ENCODE measurements at regions not wholly inside any gene's neighbourhood (a gene's known extent, or its start where the extent isn't known, plus 50 kb on each side); places are given as distances from the start of the nearest gene placed in this dataset.

DNA sequence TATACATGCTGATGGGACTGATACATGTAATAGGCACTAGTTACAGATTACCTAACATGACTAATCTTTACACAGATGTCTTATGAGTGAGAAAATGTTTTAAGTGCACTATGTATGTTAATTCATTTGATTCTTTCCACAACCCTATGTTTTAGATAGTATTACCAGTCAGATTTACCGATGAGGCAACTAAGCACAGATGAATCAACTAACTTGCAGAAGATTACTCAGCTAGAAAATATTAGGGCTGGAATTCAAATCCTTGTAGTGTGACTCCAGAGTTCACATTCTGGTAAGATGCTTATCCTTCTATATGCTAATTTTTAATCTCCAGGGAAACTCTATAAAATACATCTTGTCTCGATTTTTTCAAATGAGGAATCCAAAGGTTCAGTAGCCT is 964.9 kb downstream of the REEP3 start:
- Mint-ChIP-seq H3K4me3 (ENCODE audit: unreplicated experiment) (no peak overlapping the region), H3K27me3 (ENCODE audit: low read depth) (no peaks in the 10 kb centered on the region), H3K4me1 (ENCODE audit: low read depth) (peaks cover 18% of the 10 kb centered on the region), H3K9me3 (ENCODE audit: low read depth) (no peaks in the 10 kb centered on the region), H3K27ac (ENCODE audit: unreplicated experiment) (no peak overlapping the region), H3K36me3 (ENCODE audit: low read depth) (no peaks in the 10 kb centered on the region)
- no peak for DNase-seq (ENCODE audit: low spot score)
- no peak for TF ChIP-seq CTCF (IDR thresholded peaks at IDR 0.05)

DNA sequence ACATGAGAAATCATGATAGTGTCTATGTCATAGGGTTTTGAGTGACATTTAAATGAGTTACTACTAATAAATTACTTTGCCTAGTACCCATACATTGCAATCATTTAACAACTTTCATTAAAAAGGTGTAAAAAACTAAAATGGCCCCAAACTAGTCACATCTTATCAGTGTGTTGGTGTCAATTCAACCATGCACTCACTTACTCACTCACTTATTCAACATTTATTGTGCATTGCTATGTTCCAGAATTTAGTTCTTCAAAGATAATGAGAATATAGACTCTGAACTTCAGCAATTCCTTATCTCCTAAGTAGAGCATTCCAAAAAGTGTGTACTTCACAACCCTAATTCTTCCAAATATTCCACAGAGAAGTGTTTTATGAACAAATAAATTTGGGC is 965.7 kb downstream of the REEP3 start:
- Mint-ChIP-seq H3K36me3 (ENCODE audit: low read depth) (no peaks in the 10 kb centered on the region), H3K4me3 (ENCODE audit: unreplicated experiment) (no peak overlapping the region)

DNA sequence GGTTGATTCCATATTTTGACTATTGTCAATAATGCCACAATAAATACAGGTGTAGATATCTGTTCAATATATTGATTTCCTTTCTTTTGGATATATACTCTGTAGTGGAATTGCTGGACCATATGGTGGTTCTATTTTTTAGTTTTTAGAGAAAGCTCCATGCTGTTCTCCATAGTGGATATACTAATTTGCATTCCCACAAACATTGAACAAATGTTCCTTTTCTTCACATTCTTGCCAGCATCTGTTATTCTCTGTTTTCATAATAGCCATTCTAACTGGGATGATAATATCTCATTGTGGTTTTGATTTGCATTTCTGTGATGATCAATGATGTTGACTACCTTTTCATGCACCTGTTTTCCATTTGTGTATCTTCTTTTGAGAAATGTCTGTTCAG is 973.7 kb downstream of the REEP3 start:
- Mint-ChIP-seq H3K4me3 (ENCODE audit: unreplicated experiment) (no peak overlapping the region), H3K36me3 (ENCODE audit: low read depth) (peaks cover 3% of the 10 kb centered on the region), H3K4me1 (ENCODE audit: low read depth) (no peaks in the 10 kb centered on the region), H3K9me3 (ENCODE audit: low read depth) (peaks cover 16% of the 10 kb centered on the region), H3K27me3 (ENCODE audit: low read depth) (peaks cover 13% of the 10 kb centered on the region), H3K27ac (ENCODE audit: unreplicated experiment) (no peak overlapping the region)
- no peak for TF ChIP-seq CTCF (IDR thresholded peaks at IDR 0.05)
- no peak for DNase-seq (ENCODE audit: low spot score)

More for the DNA sequence above, 965.7 kb downstream of the REEP3 start:
- no peak overlapping the region for H3K27ac Mint-ChIP-seq (ENCODE audit: unreplicated experiment)
- no peak for TF ChIP-seq CTCF (IDR thresholded peaks at IDR 0.05)
- no peaks in the 10 kb centered on the region for H3K27me3 Mint-ChIP-seq (ENCODE audit: low read depth)
- no peak for DNase-seq (ENCODE audit: low spot score)
- no peaks in the 10 kb centered on the region for H3K9me3 Mint-ChIP-seq (ENCODE audit: low read depth)
- H3K4me1 Mint-ChIP-seq (ENCODE audit: low read depth), result peaks cover 18% of the 10 kb centered on the region

DNA sequence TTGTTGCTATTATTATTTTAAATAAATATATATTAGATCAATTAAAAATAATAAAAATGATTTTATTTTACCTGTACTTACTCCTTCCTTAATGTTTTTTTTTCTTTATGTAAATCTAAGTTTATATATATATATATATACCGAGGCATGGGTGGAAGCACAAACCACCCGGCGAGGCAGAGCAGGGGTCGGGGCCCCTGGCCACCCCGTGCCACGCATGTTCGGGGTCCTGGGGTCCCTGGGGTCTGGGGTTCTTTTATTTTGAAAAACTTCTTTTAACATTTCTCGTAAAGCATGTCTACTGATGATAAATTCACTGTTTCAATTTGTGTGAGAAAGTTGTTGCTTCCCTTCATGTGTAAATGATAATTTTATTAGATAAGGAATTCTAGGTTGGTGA is 976.1 kb downstream of the REEP3 start:
- no peak overlapping the region for H3K4me3 Mint-ChIP-seq (ENCODE audit: unreplicated experiment)
- peaks cover 18% of the 10 kb centered on the region for H3K9me3 Mint-ChIP-seq (ENCODE audit: low read depth)
- H3K27me3 Mint-ChIP-seq (ENCODE audit: low read depth), result peaks cover 13% of the 10 kb centered on the region
- no peak overlapping the region for H3K27ac Mint-ChIP-seq (ENCODE audit: unreplicated experiment)
- DNase-seq (ENCODE audit: low spot score), result no peak
- no peaks in the 10 kb centered on the region for H3K4me1 Mint-ChIP-seq (ENCODE audit: low read depth)
- no peak for TF ChIP-seq CTCF (IDR thresholded peaks at IDR 0.05)
- H3K36me3 Mint-ChIP-seq (ENCODE audit: low read depth), result peaks cover 3% of the 10 kb centered on the region

DNA sequence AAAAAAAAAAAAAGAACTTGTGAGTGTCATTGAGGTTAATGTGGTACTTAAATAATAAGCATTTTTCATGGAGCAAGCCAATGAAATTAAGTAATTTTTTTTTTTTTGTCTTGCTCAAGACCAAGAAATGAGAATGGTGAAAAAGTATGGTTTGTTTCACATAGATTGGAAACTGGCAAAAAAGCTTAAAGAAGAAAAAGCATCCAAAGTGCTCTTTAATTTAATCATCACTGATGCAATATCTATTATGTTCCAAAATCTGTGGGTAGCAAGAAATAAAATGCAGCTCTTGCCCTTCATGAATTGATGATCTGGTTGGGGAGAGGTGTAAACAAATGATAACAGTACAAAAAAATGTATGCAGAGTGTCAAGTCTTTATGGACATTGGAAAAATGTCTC is 980.6 kb downstream of the REEP3 start:
- no peak for TF ChIP-seq CTCF (IDR thresholded peaks at IDR 0.05)
- peaks cover 2% of the 10 kb centered on the region for H3K36me3 Mint-ChIP-seq (ENCODE audit: low read depth)
- no peak overlapping the region for H3K4me3 Mint-ChIP-seq (ENCODE audit: unreplicated experiment)
- H3K27ac Mint-ChIP-seq (ENCODE audit: unreplicated experiment), result no peak overlapping the region
- H3K4me1 Mint-ChIP-seq (ENCODE audit: low read depth), result no peaks in the 10 kb centered on the region
- DNase-seq (ENCODE audit: low spot score), result no peak
- H3K9me3 Mint-ChIP-seq (ENCODE audit: low read depth), result peaks cover 18% of the 10 kb centered on the region
- peaks cover 2% of the 10 kb centered on the region for H3K27me3 Mint-ChIP-seq (ENCODE audit: low read depth)
